A549 (cell line): ENCODE measurements at regions not wholly inside any gene's neighbourhood (a gene's known extent, or its start where the extent isn't known, plus 50 kb on each side); places are given as distances from the start of the nearest gene placed in this dataset.

Source experiments
- CTCF ChIP-seq: fragments of >200 bp; sonication (Bioruptor Twin); formaldehyde crosslinking; IDR thresholded peaks from 3 replicates; pipeline ENCODE4 v1.5.1; 2016
- EP300 ChIP-seq, 2 experiments: fragments of >200 bp; sonication (Bioruptor Twin); formaldehyde crosslinking; IDR thresholded peaks; 2 replicates in 1 of 2; 3 replicates in 1 of 2; pipeline ENCODE4 v1.6.1; 2016 to 2017
- POLR2A ChIP-seq: IDR thresholded peaks from 2 replicates; pipeline ENCODE4 v1.6.1; 2012; ENCODE audit warnings: mild to moderate bottlenecking, low read length

- TF ChIP-seq CTCF, result no peak
- TF ChIP-seq EP300 (IDR thresholded peaks at IDR 0.05), result no peak
- no peak for TF ChIP-seq POLR2A
Observed at GRCh38 chr16:63735456-63735855, 1386.4 kb downstream of the CDH11 start.
